Heart left ventricle (tissue), 13 donors: ENCODE measurements at regions not wholly inside any gene's neighbourhood (a gene's known extent, or its start where the extent isn't known, plus 50 kb on each side); places are given as distances from the start of the nearest gene placed in this dataset.

Experiments used
- POLR2A ChIP-seq, 2 donors: fragments of 450-650 bp; IDR thresholded peaks; one replicate each; pipeline ENCODE4 v1.6.1; 2017; ENCODE audit warnings: antibody characterized with exemption in 2 of 2, mild to moderate bottlenecking in 2 of 2, moderate library complexity in 2 of 2
- TF ChIP-seq, protein P1 (sequence below), 12 donors: fragments of 200-600 bp; sonication (generic) in 4 of 12; IDR thresholded peaks; one replicate each; pipeline versions ENCODE4 v1.5.0 to v1.8.0; 2018 to 2022; ENCODE audit warnings: antibody characterized with exemption in 12 of 12, mild to moderate bottlenecking in 5 of 12
- donor health status: ischemic (EF 13 %, LVEDD 7.1; RV severe dilation, severe dysfunction).
- donor health status: DM: no; HTN: yes; CAD: no.
- donor health status: DM: no; HTN: no; CAD: no.
- donor health status: ischemic (EF 25% LVEDD 6.9; RV normal size, moderate dysfunction).
- donor health status: ischemic (EF 25% LVEDD 5.7; RV mildly dilated, moderate dysfunction).
- donor health status: ischemic (EF 35%, LVEDD 5.7; RV mildly dilated, moderate dysfunction).
- donor health status: nonischemic (EF 11% LVEDD 7.7; RV severe dilation, severe dysfunction).
- donor health status: DM: yes; HTN: yes; CAD: no.
- donor health status: PGD.
- donor health status: ischemic (EF 29% LVEDD 5.4; RV normal size, mild dysfunction).
- donor health status: nonischemic (EF 23%, LVEDD 6.1; RV moderate dilation, normal function).

DNA sequence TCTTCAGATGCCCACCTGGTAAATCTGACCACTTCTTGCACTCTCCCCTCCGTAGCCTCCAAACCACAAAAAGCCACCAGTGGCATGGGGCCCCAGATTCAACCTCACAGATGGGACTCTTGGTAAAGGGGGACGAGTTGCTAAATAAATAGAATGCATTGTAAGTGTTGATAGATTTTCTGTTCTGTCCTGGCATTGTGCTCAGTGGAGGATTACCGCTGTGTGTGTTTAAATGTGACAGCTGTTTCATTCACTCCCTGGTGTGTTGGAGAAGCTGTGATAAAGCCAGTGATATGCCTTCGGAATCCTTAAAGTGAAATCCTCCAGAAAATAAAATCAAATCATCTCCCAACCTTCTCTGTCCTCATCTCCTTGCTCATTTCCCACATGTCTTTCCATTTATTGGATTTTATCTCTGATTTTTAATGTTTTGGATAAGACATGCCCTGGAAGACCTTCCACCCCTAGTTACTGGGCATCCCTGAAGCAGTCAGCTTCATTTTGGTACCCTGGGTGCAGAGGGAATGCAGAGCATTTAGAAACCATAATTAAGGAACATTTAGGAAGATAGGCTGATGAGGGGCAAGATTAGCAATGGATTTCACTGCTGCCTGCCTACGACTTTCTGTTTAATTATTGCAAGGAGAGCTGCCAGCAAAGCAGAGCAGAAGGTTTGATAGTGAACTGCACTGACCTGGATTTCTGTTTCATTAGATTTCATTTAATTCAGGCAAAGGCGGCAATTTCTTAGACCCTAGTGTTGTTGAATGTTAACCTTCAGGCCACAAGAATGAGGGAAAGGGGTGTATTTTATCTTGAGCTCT, 460.9 kb upstream of the KIRREL3 start:
- TF ChIP-seq, protein P1, sequence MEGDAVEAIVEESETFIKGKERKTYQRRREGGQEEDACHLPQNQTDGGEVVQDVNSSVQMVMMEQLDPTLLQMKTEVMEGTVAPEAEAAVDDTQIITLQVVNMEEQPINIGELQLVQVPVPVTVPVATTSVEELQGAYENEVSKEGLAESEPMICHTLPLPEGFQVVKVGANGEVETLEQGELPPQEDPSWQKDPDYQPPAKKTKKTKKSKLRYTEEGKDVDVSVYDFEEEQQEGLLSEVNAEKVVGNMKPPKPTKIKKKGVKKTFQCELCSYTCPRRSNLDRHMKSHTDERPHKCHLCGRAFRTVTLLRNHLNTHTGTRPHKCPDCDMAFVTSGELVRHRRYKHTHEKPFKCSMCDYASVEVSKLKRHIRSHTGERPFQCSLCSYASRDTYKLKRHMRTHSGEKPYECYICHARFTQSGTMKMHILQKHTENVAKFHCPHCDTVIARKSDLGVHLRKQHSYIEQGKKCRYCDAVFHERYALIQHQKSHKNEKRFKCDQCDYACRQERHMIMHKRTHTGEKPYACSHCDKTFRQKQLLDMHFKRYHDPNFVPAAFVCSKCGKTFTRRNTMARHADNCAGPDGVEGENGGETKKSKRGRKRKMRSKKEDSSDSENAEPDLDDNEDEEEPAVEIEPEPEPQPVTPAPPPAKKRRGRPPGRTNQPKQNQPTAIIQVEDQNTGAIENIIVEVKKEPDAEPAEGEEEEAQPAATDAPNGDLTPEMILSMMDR (IDR thresholded peaks at IDR 0.05): no peak
- no peak for TF ChIP-seq POLR2A (IDR thresholded peaks at IDR 0.05)
